ENCODE measurements at regions not wholly inside any gene's neighbourhood (a gene's known extent, or its start where the extent isn't known, plus 50 kb on each side); places are given as distances from the start of the nearest gene placed in this dataset.

DNA sequence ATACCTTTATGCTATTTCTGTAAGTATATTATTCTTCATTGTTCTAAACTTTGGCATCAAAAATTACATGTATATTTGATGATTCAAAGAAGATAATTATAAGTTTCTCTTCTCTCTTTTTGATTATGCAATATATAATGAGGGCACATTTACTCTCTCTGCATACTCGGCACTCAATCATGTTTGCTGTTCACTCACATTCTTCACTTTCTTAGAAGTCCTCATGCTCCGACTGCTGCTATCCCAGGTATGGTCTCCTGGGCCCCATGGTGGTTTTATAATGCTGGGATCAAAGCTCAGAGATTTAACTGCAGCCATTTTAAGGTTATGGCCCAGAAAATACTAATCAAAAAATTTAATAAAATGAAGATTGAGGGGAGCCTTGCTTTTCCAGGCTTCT lies 529.7 kb upstream of the IL12A start:
- no peak for DNase-seq
- TF ChIP-seq, protein P1, sequence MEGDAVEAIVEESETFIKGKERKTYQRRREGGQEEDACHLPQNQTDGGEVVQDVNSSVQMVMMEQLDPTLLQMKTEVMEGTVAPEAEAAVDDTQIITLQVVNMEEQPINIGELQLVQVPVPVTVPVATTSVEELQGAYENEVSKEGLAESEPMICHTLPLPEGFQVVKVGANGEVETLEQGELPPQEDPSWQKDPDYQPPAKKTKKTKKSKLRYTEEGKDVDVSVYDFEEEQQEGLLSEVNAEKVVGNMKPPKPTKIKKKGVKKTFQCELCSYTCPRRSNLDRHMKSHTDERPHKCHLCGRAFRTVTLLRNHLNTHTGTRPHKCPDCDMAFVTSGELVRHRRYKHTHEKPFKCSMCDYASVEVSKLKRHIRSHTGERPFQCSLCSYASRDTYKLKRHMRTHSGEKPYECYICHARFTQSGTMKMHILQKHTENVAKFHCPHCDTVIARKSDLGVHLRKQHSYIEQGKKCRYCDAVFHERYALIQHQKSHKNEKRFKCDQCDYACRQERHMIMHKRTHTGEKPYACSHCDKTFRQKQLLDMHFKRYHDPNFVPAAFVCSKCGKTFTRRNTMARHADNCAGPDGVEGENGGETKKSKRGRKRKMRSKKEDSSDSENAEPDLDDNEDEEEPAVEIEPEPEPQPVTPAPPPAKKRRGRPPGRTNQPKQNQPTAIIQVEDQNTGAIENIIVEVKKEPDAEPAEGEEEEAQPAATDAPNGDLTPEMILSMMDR (IDR thresholded peaks at IDR 0.05), result no peak
- Histone ChIP-seq H3K9me3 (no peaks in the 10 kb centered on the region), H3K36me3 (no peaks in the 10 kb centered on the region), H3K4me1 (no peaks in the 10 kb centered on the region), H3K27ac (no peak overlapping the region), H3K4me3 (no peak overlapping the region), H3K27me3 (no peaks in the 10 kb centered on the region), H3K9ac (ENCODE audit: low read depth in 2 of 2, low read length in 2 of 2) (no peak overlapping the region)
- intact Hi-C loops (cut with DNase I), result no loop called here

DNA sequence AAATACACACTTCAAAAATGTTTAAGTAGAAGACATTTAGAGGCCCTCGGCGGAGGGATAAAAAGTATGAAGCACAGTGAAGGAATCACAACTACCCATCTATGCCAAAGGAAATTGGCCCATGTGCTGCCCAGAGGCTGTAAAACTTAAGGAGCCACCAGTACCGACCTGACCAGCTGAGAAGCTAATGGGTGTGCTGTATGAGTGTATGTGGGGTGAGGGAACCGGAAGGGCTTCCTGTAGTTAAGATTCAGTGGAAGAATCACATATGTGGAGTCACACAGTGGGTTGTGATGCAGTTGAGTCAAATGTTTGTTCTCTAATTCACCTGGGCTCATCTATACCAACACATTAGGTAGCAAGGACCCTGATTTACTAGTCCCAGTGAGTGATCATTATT lies 516.0 kb upstream of the IL12A start:
- Histone ChIP-seq H3K36me3 (no peaks in the 10 kb centered on the region), H3K9me3 (no peaks in the 10 kb centered on the region), H3K4me3 (no peak overlapping the region), H3K27ac (no peak overlapping the region), H3K27me3 (no peaks in the 10 kb centered on the region), H3K4me1 (no peaks in the 10 kb centered on the region), H3K9ac (ENCODE audit: low read depth in 2 of 2, low read length in 2 of 2) (no peak overlapping the region)
- intact Hi-C loops (cut with DNase I), result no loop called here
- TF ChIP-seq, protein P1 (IDR thresholded peaks at IDR 0.05), result no peak
- DNase-seq, result no peak

DNA sequence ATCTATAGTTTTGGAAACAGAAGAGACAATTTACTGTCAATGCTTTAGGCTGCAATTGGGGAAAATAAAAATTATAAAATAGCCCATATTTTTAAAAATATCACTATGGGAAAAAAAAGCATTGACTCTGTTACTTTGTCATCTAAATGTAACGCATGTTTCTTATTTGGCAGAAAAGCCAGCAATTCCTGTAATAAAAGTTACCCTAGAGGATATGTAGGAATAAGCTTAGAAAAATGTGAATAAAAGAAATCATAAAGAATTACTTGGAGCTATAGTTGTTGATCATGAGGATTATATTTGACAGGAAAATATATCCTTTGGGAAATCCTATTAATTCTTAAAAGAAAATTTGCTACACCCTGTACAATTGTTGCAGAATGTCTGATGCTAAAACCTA lies 515.4 kb upstream of the IL12A start:
- no peaks in the 10 kb centered on the region for H3K36me3 ChIP-seq
- H3K27ac ChIP-seq, result no peak overlapping the region
- intact Hi-C loops (cut with DNase I), result no loop called here
- no peaks in the 10 kb centered on the region for H3K9me3 ChIP-seq
- DNase-seq, result no peak
- TF ChIP-seq, protein P1 (IDR thresholded peaks at IDR 0.05), result no peak
- H3K4me1 ChIP-seq, result no peaks in the 10 kb centered on the region
- H3K9ac ChIP-seq (ENCODE audit: low read depth in 2 of 2, low read length in 2 of 2), result no peak overlapping the region
- H3K4me3 ChIP-seq, result no peak overlapping the region
- H3K27me3 ChIP-seq, result no peaks in the 10 kb centered on the region

DNA sequence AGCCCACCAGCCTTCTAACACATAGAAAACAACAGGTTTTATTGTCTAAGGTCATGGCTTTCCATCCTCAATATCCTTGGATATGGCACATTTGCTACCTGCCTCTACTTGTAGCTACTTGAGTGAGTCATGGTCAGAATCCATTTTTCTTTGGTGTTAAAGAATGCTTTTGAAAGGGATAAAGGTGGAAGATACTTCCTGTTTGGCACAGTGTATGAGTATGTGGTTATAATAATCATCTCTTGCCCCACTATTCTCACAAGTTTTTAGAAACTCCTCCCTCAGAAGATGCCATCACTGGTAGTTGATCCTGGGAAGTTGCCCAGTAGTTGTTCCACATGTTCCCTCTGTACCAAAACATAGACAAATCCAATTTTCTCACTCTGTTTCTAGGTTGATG lies 508.6 kb upstream of the IL12A start:
- TF ChIP-seq, protein P1 (IDR thresholded peaks at IDR 0.05), result no peak
- H3K36me3 ChIP-seq, result no peaks in the 10 kb centered on the region

DNA sequence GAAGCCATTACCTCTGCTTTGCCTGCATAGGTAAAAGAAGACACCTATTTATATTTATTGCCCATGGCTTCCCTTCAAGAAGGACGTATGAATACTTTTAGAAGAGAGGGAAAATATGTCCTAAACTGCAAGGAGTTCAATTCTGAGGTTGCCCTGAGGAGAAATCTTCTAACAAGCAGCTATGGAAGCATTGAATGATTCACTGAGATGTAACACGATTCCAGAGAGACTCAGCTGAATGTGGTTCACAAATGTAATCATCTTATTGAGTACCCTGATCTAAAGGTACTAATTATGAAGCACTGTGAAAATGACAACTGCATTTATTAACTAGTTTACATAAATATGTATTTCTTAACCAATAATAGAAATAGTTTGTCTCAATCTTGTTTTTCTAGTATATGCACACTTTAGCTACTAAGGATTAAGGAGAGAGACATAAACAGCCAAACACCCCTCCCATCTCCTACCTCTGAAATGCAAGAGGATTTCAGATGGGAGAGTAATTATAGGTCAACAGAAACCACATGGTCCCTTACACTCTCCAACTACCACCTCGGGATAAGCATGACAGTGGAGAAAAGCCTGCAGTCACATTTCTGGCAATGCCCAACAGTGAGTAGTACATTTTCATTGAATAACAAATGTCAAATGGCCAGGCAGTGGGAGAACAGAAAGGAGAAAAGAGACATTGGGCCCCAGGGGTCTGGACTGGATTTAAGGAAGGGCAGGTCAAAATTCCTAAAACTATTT lies 506.2 kb upstream of the IL12A start:
- Histone ChIP-seq H3K36me3 (no peaks in the 10 kb centered on the region), H3K27me3 (no peaks in the 10 kb centered on the region), H3K9me3 (no peaks in the 10 kb centered on the region), H3K4me1 (no peaks in the 10 kb centered on the region), H3K4me3 (no peak overlapping the region), H3K9ac (ENCODE audit: low read depth in 2 of 2, low read length in 2 of 2) (no peak overlapping the region), H3K27ac (no peak overlapping the region)
- intact Hi-C loops (cut with DNase I), result no loop called here
- TF ChIP-seq, protein P1 (IDR thresholded peaks at IDR 0.05), result no peak
- DNase-seq, result no peak

More for the DNA sequence above, 508.6 kb upstream of the IL12A start:
- H3K9ac ChIP-seq (ENCODE audit: low read depth in 2 of 2, low read length in 2 of 2), result no peak overlapping the region
- no peaks in the 10 kb centered on the region for H3K27me3 ChIP-seq
- H3K27ac ChIP-seq, result no peak overlapping the region
- no peaks in the 10 kb centered on the region for H3K9me3 ChIP-seq
- intact Hi-C loops (cut with DNase I), result no loop called here
- H3K4me1 ChIP-seq, result no peaks in the 10 kb centered on the region
- H3K4me3 ChIP-seq, result no peak overlapping the region
- no peak for DNase-seq

All from colonic mucosa (tissue), 4 donors.